Fibroblast of villous mesenchyme (primary cell): ENCODE measurements at regions not wholly inside any gene's neighbourhood (a gene's known extent, or its start where the extent isn't known, plus 50 kb on each side); places are given as distances from the start of the nearest gene placed in this dataset.

Experiments
- DNase-seq: peaks from one replicate; pipeline ENCODE4 v3.0.0-alpha.2; 2010; ENCODE audit warnings: low read depth
- H3K4me3 ChIP-seq: 2 replicates; pipeline ENCODE4 v1.5.1; 2011; ENCODE audit warnings: low read depth, mild to moderate bottlenecking, low read length
- TF ChIP-seq, protein P1 (sequence below): IDR thresholded peaks from 2 replicates; pipeline ENCODE4 v1.5.1; 2012; ENCODE audit warnings: low read depth, mild to moderate bottlenecking, low read length; ENCODE audit not compliant: insufficient read depth

- DNase-seq, result no peak
- TF ChIP-seq, protein P1, sequence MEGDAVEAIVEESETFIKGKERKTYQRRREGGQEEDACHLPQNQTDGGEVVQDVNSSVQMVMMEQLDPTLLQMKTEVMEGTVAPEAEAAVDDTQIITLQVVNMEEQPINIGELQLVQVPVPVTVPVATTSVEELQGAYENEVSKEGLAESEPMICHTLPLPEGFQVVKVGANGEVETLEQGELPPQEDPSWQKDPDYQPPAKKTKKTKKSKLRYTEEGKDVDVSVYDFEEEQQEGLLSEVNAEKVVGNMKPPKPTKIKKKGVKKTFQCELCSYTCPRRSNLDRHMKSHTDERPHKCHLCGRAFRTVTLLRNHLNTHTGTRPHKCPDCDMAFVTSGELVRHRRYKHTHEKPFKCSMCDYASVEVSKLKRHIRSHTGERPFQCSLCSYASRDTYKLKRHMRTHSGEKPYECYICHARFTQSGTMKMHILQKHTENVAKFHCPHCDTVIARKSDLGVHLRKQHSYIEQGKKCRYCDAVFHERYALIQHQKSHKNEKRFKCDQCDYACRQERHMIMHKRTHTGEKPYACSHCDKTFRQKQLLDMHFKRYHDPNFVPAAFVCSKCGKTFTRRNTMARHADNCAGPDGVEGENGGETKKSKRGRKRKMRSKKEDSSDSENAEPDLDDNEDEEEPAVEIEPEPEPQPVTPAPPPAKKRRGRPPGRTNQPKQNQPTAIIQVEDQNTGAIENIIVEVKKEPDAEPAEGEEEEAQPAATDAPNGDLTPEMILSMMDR, result no peak
- no peak overlapping the region for H3K4me3 ChIP-seq
Observed at GRCh38 chr16:25487888-25488287, 203.9 kb upstream of the HS3ST4 start.

GRCh38 chr16:25481636-25482035 is 210.1 kb upstream of the HS3ST4 start:
- no peak for DNase-seq
- no peak overlapping the region for H3K4me3 ChIP-seq
- TF ChIP-seq, protein P1, result no peak

- no peak overlapping the region for H3K4me3 ChIP-seq
- TF ChIP-seq, protein P1, result no peak
- DNase-seq, result no peak
Observed at GRCh38 chr16:25478476-25478875, 213.3 kb upstream of the HS3ST4 start.

GRCh38 chr16:25464058-25464457 is 206.4 kb upstream of the ZKSCAN2 start:
- TF ChIP-seq, protein P1, result no peak
- no peak for DNase-seq

GRCh38 chr16:25449802-25450201 is 192.2 kb upstream of the ZKSCAN2 start:
- H3K4me3 ChIP-seq, result no peak overlapping the region
- no peak for DNase-seq
- TF ChIP-seq, protein P1, result no peak

More at GRCh38 chr16:25464058-25464457, 206.4 kb upstream of the ZKSCAN2 start:
- no peak overlapping the region for H3K4me3 ChIP-seq

- DNase-seq, result no peak
- no peak overlapping the region for H3K4me3 ChIP-seq
Observed at GRCh38 chr16:25443994-25444393, 186.3 kb upstream of the ZKSCAN2 start.

GRCh38 chr16:25434064-25434463 is 176.4 kb upstream of the ZKSCAN2 start:
- TF ChIP-seq, protein P1, result no peak
- DNase-seq, result no peak
- H3K4me3 ChIP-seq, result no peak overlapping the region

More at GRCh38 chr16:25443994-25444393, 186.3 kb upstream of the ZKSCAN2 start:
- TF ChIP-seq, protein P1, result no peak
